B cell (primary cell): ENCODE measurements at regions not wholly inside any gene's neighbourhood (a gene's known extent, or its start where the extent isn't known, plus 50 kb on each side); places are given as distances from the start of the nearest gene placed in this dataset.

ENCODE experiments used
- ATAC-seq: fragments of 200-7000 bp; cut with Tn5 transposase; one replicate; pipeline ENCODE4 v1.10.0; 2021; ENCODE audit warnings: low read depth, mild to moderate bottlenecking, moderate number of reproducible peaks, moderate library complexity
- CTCF ChIA-PET: fragments of 350-600 bp; sonication (Branson Sonifier 250); formaldehyde crosslinking; loops from one replicate; lab custom pipeline; 2021; ENCODE audit warnings: antibody characterized with exemption, inconsistent platforms; lab: Charles Lee
- POLR2A ChIA-PET: fragments of 350-600 bp; sonication (Branson Sonifier 250); formaldehyde crosslinking; loops from one replicate; lab custom pipeline; 2021; ENCODE audit warnings: antibody characterized with exemption; lab: Charles Lee
- DNase-seq: peaks from one replicate; pipeline ENCODE4 v3.0.0; 2013
- H2AFZ ChIP-seq: 2 replicates; pipeline ENCODE4 v1.6.1; 2012; ENCODE audit warnings: mild to moderate bottlenecking, low read depth, low read length; ENCODE audit not compliant: insufficient read depth, poor library complexity, severe bottlenecking
- H3K27ac ChIP-seq, 2 donors: 1 replicate in 1 of 2; 2 replicates in 1 of 2; pipeline ENCODE4 v1.5.1; 2012 to 2013; ENCODE audit warnings: low read length in 2 of 2, mild to moderate bottlenecking in 2 of 2, moderate library complexity in 1 of 2
- H3K27me3 ChIP-seq, 4 experiments: fragments of 200-600 bp in 1 of 4; sonication (generic) in 1 of 4; replicated peaks in 1 of 4; 1 replicate in 2 of 4; 2 replicates in 2 of 4; pipeline versions ENCODE4 v1.6.1 to v1.7.0; 2013 to 2016; ENCODE audit warnings: low read length in 3 of 4, mild to moderate bottlenecking in 2 of 4, mixed read lengths in 1 of 4, moderate library complexity in 1 of 4; ENCODE audit not compliant: insufficient read depth in 4 of 4, control insufficient read depth in 3 of 4; ENCODE audit errors: control extremely low read depth in 1 of 4
- H3K36me3 ChIP-seq, 2 experiments: replicated peaks in 1 of 2; 1 replicate in 1 of 2; 2 replicates in 1 of 2; pipeline versions ENCODE4 v1.6.1 to v1.7.1; 2013; ENCODE audit warnings: low read length in 1 of 2; ENCODE audit not compliant: insufficient read depth in 2 of 2, control insufficient read depth in 1 of 2; ENCODE audit errors: control extremely low read depth in 1 of 2, extremely low read depth in 1 of 2
- H3K4me1 ChIP-seq, 2 donors: fragments of 200-600 bp in 1 of 2; sonication (generic) in 1 of 2; 1 replicate in 1 of 2; 2 replicates in 1 of 2; pipeline versions ENCODE4 v1.5.1 to v1.6.1; 2013 to 2017; ENCODE audit warnings: low read length in 2 of 2; ENCODE audit not compliant: control insufficient read depth in 2 of 2, insufficient read depth in 2 of 2
- H3K4me2 ChIP-seq: replicated peaks from 2 replicates; pipeline ENCODE3; 2012; ENCODE audit warnings: mild to moderate bottlenecking, low read depth, low read length; ENCODE audit not compliant: poor library complexity, severe bottlenecking
- H3K4me3 ChIP-seq, 5 experiments: fragments of 200-600 bp in 1 of 5; sonication (generic) in 1 of 5; 1 replicate in 3 of 5; 2 replicates in 2 of 5; pipeline versions ENCODE4 v1.5.1 to v1.7.0; 2011 to 2016; ENCODE audit warnings: low read length in 4 of 5, mild to moderate bottlenecking in 4 of 5, low read depth in 2 of 5, control low read depth in 1 of 5, moderate library complexity in 1 of 5; ENCODE audit not compliant: insufficient read depth in 1 of 5; ENCODE audit errors: control extremely low read depth in 1 of 5, extremely low read depth in 1 of 5
- H3K79me2 ChIP-seq: fragments of 200-600 bp; sonication (generic); one replicate; pipeline ENCODE4 v1.6.0; 2016; ENCODE audit warnings: low read length; ENCODE audit not compliant: control insufficient read depth, insufficient read depth
- H3K9ac ChIP-seq: fragments of 200-600 bp; sonication (generic); 2 replicates; pipeline ENCODE4 v1.6.1; 2017; ENCODE audit warnings: mild to moderate bottlenecking, low read length, moderate library complexity
- H3K9me3 ChIP-seq, 3 donors: one replicate each; pipeline versions ENCODE4 v1.6.1 to v1.7.1; 2013; ENCODE audit warnings: low read length in 2 of 3; ENCODE audit not compliant: control insufficient read depth in 2 of 3, insufficient read depth in 1 of 3; ENCODE audit errors: control extremely low read depth in 1 of 3
- H4K20me1 ChIP-seq: 2 replicates; pipeline ENCODE4 v1.6.0; 2012; ENCODE audit warnings: mild to moderate bottlenecking, low read length; ENCODE audit not compliant: insufficient read depth, control insufficient read depth, poor library complexity, severe bottlenecking
- H3K27ac Mint-ChIP-seq: one replicate; pipeline ENCODE4 v1.8.0; 2021; ENCODE audit warnings: mixed read lengths
- H3K27me3 Mint-ChIP-seq: one replicate; pipeline ENCODE4 v1.8.0; 2021; ENCODE audit warnings: mixed read lengths
- H3K4me1 Mint-ChIP-seq: one replicate; pipeline ENCODE4 v1.8.0; 2021; ENCODE audit warnings: mixed read lengths
- H3K4me3 Mint-ChIP-seq: one replicate; pipeline ENCODE4 v1.8.0; 2021; ENCODE audit warnings: mixed read lengths
- H3K9me3 Mint-ChIP-seq: one replicate; pipeline ENCODE4 v1.8.0; 2022; ENCODE audit warnings: mixed read lengths; ENCODE audit not compliant: insufficient read depth
- EZH2 ChIP-seq: IDR thresholded peaks from 2 replicates; pipeline ENCODE4 v1.6.1; 2012; ENCODE audit warnings: borderline replicate concordance, low read depth, mild to moderate bottlenecking, moderate library complexity, low read length; ENCODE audit not compliant: insufficient read depth, poor library complexity, severe bottlenecking
- WGBS: methylation state at CpG from one replicate; pipeline ENCODE4 v1.1.5; 2013; ENCODE audit warnings: missing lambda C conversion rate; ENCODE audit not compliant: insufficient coverage; 5-methylcytosine and 5-hydroxymethylcytosine counted together
- intact Hi-C: fragments of 100-400 bp; cut with micrococcal nuclease; formaldehyde crosslinking; loops from one replicate; pipeline ENCODE4 v1.10.0; 2022
- TF ChIP-seq, protein P1 (sequence below): fragments of 200-600 bp; IDR thresholded peaks from one replicate; pipeline ENCODE4 v1.8.0; 2022; ENCODE audit warnings: antibody characterized with exemption, mild to moderate bottlenecking

DNA sequence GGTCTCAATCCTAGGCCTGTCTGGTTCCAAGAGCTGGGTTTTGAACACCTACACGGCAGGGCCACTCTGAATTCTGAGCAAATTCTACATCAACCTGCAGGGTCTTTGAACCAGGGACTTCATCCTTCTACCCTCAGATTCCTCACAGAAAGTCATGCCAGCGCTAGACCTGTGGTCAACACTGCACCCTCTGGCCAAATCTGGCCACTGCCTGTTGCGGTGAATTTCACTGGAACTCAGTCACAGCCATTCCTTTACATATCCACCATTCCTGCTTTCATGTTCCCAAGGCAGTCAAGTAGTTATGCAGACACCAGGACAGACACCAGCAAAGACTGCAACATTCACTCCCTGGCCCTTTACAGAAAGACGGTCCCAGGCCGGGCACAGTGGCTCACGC, 144.6 kb downstream of the C16orf95 start:
- TF ChIP-seq EZH2, result no peak
- TF ChIP-seq, protein P1, sequence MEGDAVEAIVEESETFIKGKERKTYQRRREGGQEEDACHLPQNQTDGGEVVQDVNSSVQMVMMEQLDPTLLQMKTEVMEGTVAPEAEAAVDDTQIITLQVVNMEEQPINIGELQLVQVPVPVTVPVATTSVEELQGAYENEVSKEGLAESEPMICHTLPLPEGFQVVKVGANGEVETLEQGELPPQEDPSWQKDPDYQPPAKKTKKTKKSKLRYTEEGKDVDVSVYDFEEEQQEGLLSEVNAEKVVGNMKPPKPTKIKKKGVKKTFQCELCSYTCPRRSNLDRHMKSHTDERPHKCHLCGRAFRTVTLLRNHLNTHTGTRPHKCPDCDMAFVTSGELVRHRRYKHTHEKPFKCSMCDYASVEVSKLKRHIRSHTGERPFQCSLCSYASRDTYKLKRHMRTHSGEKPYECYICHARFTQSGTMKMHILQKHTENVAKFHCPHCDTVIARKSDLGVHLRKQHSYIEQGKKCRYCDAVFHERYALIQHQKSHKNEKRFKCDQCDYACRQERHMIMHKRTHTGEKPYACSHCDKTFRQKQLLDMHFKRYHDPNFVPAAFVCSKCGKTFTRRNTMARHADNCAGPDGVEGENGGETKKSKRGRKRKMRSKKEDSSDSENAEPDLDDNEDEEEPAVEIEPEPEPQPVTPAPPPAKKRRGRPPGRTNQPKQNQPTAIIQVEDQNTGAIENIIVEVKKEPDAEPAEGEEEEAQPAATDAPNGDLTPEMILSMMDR, result no peak
- intact Hi-C loops, result no loop called here
- CTCF ChIA-PET, result interaction anchor here (0.7 kb wide), 1 partner anchor 18 kb away, joined by 3 read pairs; no protein-coding TSS in a partner anchor
- peaks cover 6% of the 10 kb centered on the region for H3K27me3 Mint-ChIP-seq
- no peak overlapping the region for H3K9ac ChIP-seq
- no peak overlapping the region for H3K4me2 ChIP-seq
- no peak overlapping the region for H2AFZ ChIP-seq
- H3K9me3 Mint-ChIP-seq, result no peaks in the 10 kb centered on the region
- no peaks in the 10 kb centered on the region for H3K9me3 ChIP-seq
- no peaks in the 10 kb centered on the region for H3K79me2 ChIP-seq
- H3K27me3 ChIP-seq, result no peaks in the 10 kb centered on the region
- no peak overlapping the region for H3K4me3 Mint-ChIP-seq
- no peaks in the 10 kb centered on the region for H3K4me1 ChIP-seq
- ATAC-seq (no peak), DNase-seq (no peak)
- H3K4me3 ChIP-seq, result no peak overlapping the region
- H3K4me1 Mint-ChIP-seq, result no peaks in the 10 kb centered on the region
- H3K36me3 ChIP-seq, result no peaks in the 10 kb centered on the region
- POLR2A ChIA-PET, result no interaction called here
- H3K27ac ChIP-seq, result no peak overlapping the region
- H3K27ac Mint-ChIP-seq, result no peak overlapping the region
- no peaks in the 10 kb centered on the region for H4K20me1 ChIP-seq
- 99% methylated on average over 6 of the region's 6 CpGs for WGBS

DNA sequence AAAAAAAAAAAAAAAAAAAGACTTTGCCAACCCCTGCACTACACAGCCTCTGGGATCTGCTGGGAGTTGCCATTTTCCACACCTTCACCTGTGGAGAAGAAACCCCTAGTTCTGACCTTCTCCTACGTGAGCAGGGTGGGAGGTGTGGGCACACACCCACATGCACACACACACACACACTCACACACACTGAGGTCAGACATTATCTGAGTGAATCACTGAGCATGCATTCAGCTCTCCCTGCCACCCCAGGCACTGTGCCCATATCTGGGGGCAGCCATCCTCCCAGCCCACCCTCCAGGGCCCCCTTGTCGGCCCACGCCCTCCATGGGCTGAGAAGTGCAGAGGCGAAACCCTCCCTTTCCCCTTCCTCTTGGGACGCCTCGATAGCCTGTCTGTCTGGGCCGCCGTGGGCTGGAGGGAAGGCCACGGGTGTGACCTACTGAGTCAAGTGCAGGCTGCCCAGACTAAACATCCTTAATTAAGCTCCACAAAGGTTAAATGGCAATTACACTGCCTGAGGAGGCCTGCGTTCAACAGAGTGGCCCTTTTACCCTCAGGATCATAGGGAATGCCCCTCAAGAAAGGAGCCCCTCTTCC, 143.8 kb downstream of the C16orf95 start:
- no peak overlapping the region for H3K9ac ChIP-seq
- ATAC-seq (no peak), DNase-seq (no peak)
- H3K4me1 Mint-ChIP-seq, result no peaks in the 10 kb centered on the region
- no peaks in the 10 kb centered on the region for H3K9me3 Mint-ChIP-seq
- no peaks in the 10 kb centered on the region for H3K36me3 ChIP-seq
- 90% methylated on average over 9 of the region's 10 CpGs for WGBS
- ChIA-PET POLR2A (no interaction called here), CTCF (interaction anchor here (0.7 kb wide), 1 partner anchor 17 kb away, joined by 3 read pairs; no protein-coding TSS in a partner anchor)
- H3K27ac ChIP-seq, result no peak overlapping the region
- no peak overlapping the region for H2AFZ ChIP-seq
- H3K4me3 ChIP-seq, result no peak overlapping the region
- peaks cover 10% of the 10 kb centered on the region for H3K27me3 Mint-ChIP-seq
- no peaks in the 10 kb centered on the region for H4K20me1 ChIP-seq
- H3K27me3 ChIP-seq, result no peaks in the 10 kb centered on the region
- intact Hi-C loops, result no loop called here
- no peaks in the 10 kb centered on the region for H3K4me1 ChIP-seq
- H3K79me2 ChIP-seq, result no peaks in the 10 kb centered on the region
- no peak overlapping the region for H3K4me3 Mint-ChIP-seq
- H3K27ac Mint-ChIP-seq, result no peak overlapping the region
- H3K9me3 ChIP-seq, result no peaks in the 10 kb centered on the region
- TF ChIP-seq, protein P1, result no peak
- no peak for TF ChIP-seq EZH2
- H3K4me2 ChIP-seq, result no peak overlapping the region
